HEK293 (cell line): ENCODE measurements at regions not wholly inside any gene's neighbourhood (a gene's known extent, or its start where the extent isn't known, plus 50 kb on each side); places are given as distances from the start of the nearest gene placed in this dataset.

Source experiments
- SP2 ChIP-seq: fragments of 450-650 bp; formaldehyde crosslinking; IDR thresholded peaks from 2 replicates; pipeline ENCODE4 v1.5.1; 2016; ENCODE audit warnings: missing biosample characterization, missing genetic modification characterization
- ZNF48 ChIP-seq: fragments of 450-650 bp; formaldehyde crosslinking; IDR thresholded peaks from 2 replicates; pipeline ENCODE4 v1.5.1; 2016; ENCODE audit warnings: missing biosample characterization, missing genetic modification characterization
- ZNF747 ChIP-seq: fragments of 450-650 bp; formaldehyde crosslinking; IDR thresholded peaks from 2 replicates; pipeline ENCODE4 v1.5.1; 2016; ENCODE audit warnings: missing biosample characterization, missing genetic modification characterization
- TF ChIP-seq, protein P1 (sequence below): fragments of 450-650 bp; formaldehyde crosslinking; IDR thresholded peaks from 2 replicates; pipeline ENCODE4 v1.5.1; 2016; ENCODE audit warnings: missing biosample characterization, missing genetic modification characterization
- TF ChIP-seq, protein P2 (sequence below): fragments of 450-650 bp; formaldehyde crosslinking; optimal IDR thresholded peaks from 2 replicates; pipeline ENCODE3; 2016; ENCODE audit warnings: missing biosample characterization, mild to moderate bottlenecking, missing genetic modification characterization

DNA sequence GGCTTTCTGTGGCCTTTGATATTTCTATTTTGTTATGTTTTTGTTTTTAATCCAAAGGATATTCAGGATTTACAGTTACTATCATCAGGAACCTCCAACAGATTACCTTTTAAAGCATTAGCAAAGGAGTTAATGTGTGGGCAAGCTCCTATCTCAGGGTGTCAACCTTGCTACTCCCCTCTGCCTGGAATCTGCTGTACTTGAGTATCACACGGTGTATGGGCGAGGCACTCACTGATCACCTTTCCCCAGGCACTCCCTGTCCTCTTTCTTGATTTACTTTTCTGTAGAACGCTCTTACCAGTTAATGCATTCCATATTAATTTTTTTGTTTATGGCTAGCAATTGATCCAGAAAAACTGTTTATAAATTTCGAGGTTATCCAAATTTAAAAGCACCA lies 117.0 kb upstream of the GAS1 start:
- no peak for TF ChIP-seq SP2
- TF ChIP-seq, protein P1, sequence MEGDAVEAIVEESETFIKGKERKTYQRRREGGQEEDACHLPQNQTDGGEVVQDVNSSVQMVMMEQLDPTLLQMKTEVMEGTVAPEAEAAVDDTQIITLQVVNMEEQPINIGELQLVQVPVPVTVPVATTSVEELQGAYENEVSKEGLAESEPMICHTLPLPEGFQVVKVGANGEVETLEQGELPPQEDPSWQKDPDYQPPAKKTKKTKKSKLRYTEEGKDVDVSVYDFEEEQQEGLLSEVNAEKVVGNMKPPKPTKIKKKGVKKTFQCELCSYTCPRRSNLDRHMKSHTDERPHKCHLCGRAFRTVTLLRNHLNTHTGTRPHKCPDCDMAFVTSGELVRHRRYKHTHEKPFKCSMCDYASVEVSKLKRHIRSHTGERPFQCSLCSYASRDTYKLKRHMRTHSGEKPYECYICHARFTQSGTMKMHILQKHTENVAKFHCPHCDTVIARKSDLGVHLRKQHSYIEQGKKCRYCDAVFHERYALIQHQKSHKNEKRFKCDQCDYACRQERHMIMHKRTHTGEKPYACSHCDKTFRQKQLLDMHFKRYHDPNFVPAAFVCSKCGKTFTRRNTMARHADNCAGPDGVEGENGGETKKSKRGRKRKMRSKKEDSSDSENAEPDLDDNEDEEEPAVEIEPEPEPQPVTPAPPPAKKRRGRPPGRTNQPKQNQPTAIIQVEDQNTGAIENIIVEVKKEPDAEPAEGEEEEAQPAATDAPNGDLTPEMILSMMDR (tag by site-specific recombination), result no peak
- TF ChIP-seq ZNF747 (tag by site-specific recombination), result no peak
- TF ChIP-seq, protein P2, sequence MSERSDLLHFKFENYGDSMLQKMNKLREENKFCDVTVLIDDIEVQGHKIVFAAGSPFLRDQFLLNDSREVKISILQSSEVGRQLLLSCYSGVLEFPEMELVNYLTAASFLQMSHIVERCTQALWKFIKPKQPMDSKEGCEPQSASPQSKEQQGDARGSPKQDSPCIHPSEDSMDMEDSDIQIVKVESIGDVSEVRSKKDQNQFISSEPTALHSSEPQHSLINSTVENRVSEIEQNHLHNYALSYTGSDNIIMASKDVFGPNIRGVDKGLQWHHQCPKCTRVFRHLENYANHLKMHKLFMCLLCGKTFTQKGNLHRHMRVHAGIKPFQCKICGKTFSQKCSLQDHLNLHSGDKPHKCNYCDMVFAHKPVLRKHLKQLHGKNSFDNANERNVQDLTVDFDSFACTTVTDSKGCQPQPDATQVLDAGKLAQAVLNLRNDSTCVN, result no peak
- TF ChIP-seq ZNF48 (tag by site-specific recombination), result no peak
